A172 (cell line): ENCODE measurements at regions not wholly inside any gene's neighbourhood (a gene's known extent, or its start where the extent isn't known, plus 50 kb on each side); places are given as distances from the start of the nearest gene placed in this dataset.
A peak's percentile ranks its signal among the peaks of the same experiment; 100 is the strongest.
"Not testable (repeated sequence)": the region's sequence is repeated elsewhere in the genome, so short reads cannot be mapped to it uniquely, and the experiment has no call there.

Source experiments
- DNase-seq: peaks from one replicate; pipeline ENCODE4 v3.0.0-alpha.2; 2015; ENCODE audit warnings: low spot score

GRCh38 chr2:21332993-21333625 lies 209.3 kb downstream of the TDRD15 start:
- no peak for DNase-seq

GRCh38 chr2:21333684-21334083 lies 209.9 kb downstream of the TDRD15 start:
- no peak for DNase-seq

GRCh38 chr2:21346984-21347383 lies 223.2 kb downstream of the TDRD15 start:
- no peak for DNase-seq

GRCh38 chr2:21353879-21354679 lies 230.3 kb downstream of the TDRD15 start:
- no peak for DNase-seq

- no peak for DNase-seq
Observed at GRCh38 chr2:21356086-21356856, 232.5 kb downstream of the TDRD15 start.

- no peak for DNase-seq
Observed at GRCh38 chr2:21356857-21357255, 233.1 kb downstream of the TDRD15 start.

GRCh38 chr2:21358976-21359375 lies 235.2 kb downstream of the TDRD15 start:
- no peak for DNase-seq

- no peak for DNase-seq
Observed at GRCh38 chr2:21361384-21361783, 237.6 kb downstream of the TDRD15 start.

GRCh38 chr2:21361957-21362486 lies 238.3 kb downstream of the TDRD15 start:
- DNase-seq, result no peak

- no peak for DNase-seq
Observed at GRCh38 chr2:21363364-21363763, 239.6 kb downstream of the TDRD15 start.

GRCh38 chr2:21367421-21367820 lies 243.7 kb downstream of the TDRD15 start:
- DNase-seq, result peak; percentile 64

GRCh38 chr2:21369787-21370186 lies 246.0 kb downstream of the TDRD15 start:
- no peak for DNase-seq

- DNase-seq, result no peak
Observed at GRCh38 chr2:21371499-21372003, 247.8 kb downstream of the TDRD15 start.

GRCh38 chr2:21372654-21373053 lies 248.9 kb downstream of the TDRD15 start:
- peak; percentile 16 for DNase-seq

GRCh38 chr2:21376864-21377263 lies 253.1 kb downstream of the TDRD15 start:
- DNase-seq, result no peak

GRCh38 chr2:21379140-21379539 lies 255.4 kb downstream of the TDRD15 start:
- DNase-seq, result no peak

- DNase-seq, result not testable (repeated sequence)
Observed at GRCh38 chr2:21379668-21380067, 255.9 kb downstream of the TDRD15 start.

- DNase-seq, result no peak
Observed at GRCh38 chr2:21381421-21381820, 257.7 kb downstream of the TDRD15 start.

GRCh38 chr2:21382701-21383520 lies 259.1 kb downstream of the TDRD15 start:
- DNase-seq, result no peak

- DNase-seq, result no peak
Observed at GRCh38 chr2:21386666-21387065, 262.9 kb downstream of the TDRD15 start.

GRCh38 chr2:21392649-21393048 lies 268.9 kb downstream of the TDRD15 start:
- DNase-seq, result no peak
